Endothelial cell of umbilical vein (primary cell): ENCODE measurements at regions not wholly inside any gene's neighbourhood (a gene's known extent, or its start where the extent isn't known, plus 50 kb on each side); places are given as distances from the start of the nearest gene placed in this dataset.

Experiments used
- CTCF ChIP-seq, 2 donors: IDR thresholded peaks; 1 replicate in 1 of 2; 2 replicates in 1 of 2; pipeline ENCODE4 v1.5.1; 2011; ENCODE audit warnings: low read length in 2 of 2, mild to moderate bottlenecking in 2 of 2, moderate library complexity in 2 of 2, control low read depth in 1 of 2, inconsistent platforms in 1 of 2, low read depth in 1 of 2; ENCODE audit not compliant: insufficient read depth in 1 of 2; ENCODE audit errors: extremely low read depth in 1 of 2
- MAX ChIP-seq: IDR thresholded peaks from 2 replicates; pipeline ENCODE4 v1.6.1; 2011; ENCODE audit not compliant: insufficient read depth, insufficient read length
- POLR2A ChIP-seq: IDR thresholded peaks from 2 replicates; pipeline ENCODE4 v1.6.1; 2012; ENCODE audit warnings: low read depth, mild to moderate bottlenecking, control low read depth, low read length

- no peak for TF ChIP-seq CTCF (IDR thresholded peaks at IDR 0.05; ENCODE audit: extremely low read depth in 1 of 2, insufficient read depth in 1 of 2, low read depth in 1 of 2, low read length in 2 of 2)
- no peak for TF ChIP-seq MAX
- no peak for TF ChIP-seq POLR2A
Observed at GRCh38 chr18:76281565-76281964, 213.5 kb downstream of the ZNF516 start.
